HepG2 (cell line): ENCODE measurements at regions not wholly inside any gene's neighbourhood (a gene's known extent, or its start where the extent isn't known, plus 50 kb on each side); places are given as distances from the start of the nearest gene placed in this dataset.

Source experiments
- BCLAF1 ChIP-seq: fragments of 450-650 bp; IDR thresholded peaks from 2 replicates; pipeline ENCODE4 v1.6.1; 2017; ENCODE audit warnings: mild to moderate bottlenecking
- DR1 ChIP-seq: sonication (generic); formaldehyde crosslinking; IDR thresholded peaks from 2 replicates; pipeline ENCODE4 v1.8.0; 2021; ENCODE audit warnings: mild to moderate bottlenecking, missing genetic modification reagents, inconsistent platforms
- FLYWCH1 ChIP-seq: sonication (generic); formaldehyde crosslinking; IDR thresholded peaks from 2 replicates; pipeline ENCODE4 v1.8.1; 2023; ENCODE audit warnings: mild to moderate bottlenecking, missing genetic modification reagents
- GZF1 ChIP-seq: sonication (generic); formaldehyde crosslinking; IDR thresholded peaks from 2 replicates; pipeline ENCODE4 v1.5.1; 2020; ENCODE audit warnings: mild to moderate bottlenecking, missing genetic modification reagents
- HNRNPK ChIP-seq: fragments of 200-400 bp; formaldehyde crosslinking; IDR thresholded peaks from 2 replicates; pipeline ENCODE4 v1.6.1; 2018; ENCODE audit warnings: low read length, low read depth, moderate library complexity, mild to moderate bottlenecking; ENCODE audit not compliant: poor library complexity, severe bottlenecking
- LCORL ChIP-seq, 2 experiments: fragments of 450-650 bp in 1 of 2; sonication (generic) in 1 of 2; formaldehyde crosslinking in 1 of 2; IDR thresholded peaks; 2 replicates each; pipeline versions ENCODE4 v1.5.0 to v1.6.1; 2017 to 2020; ENCODE audit warnings: antibody characterized with exemption in 1 of 2, missing genetic modification reagents in 1 of 2
- MYC ChIP-seq: sonication (generic); formaldehyde crosslinking; IDR thresholded peaks from 2 replicates; pipeline ENCODE4 v1.9.0; 2021; ENCODE audit warnings: missing genetic modification reagents, borderline replicate concordance
- PHB2 ChIP-seq: fragments of 450-650 bp; IDR thresholded peaks from 2 replicates; pipeline ENCODE4 v1.6.1; 2018; ENCODE audit not compliant: partially characterized antibody
- POGK ChIP-seq: sonication (generic); formaldehyde crosslinking; conservative IDR thresholded peaks from 2 replicates; pipeline ENCODE4 v1.8.0; 2022; ENCODE audit warnings: mild to moderate bottlenecking, moderate library complexity, missing genetic modification reagents
- REL ChIP-seq: sonication (generic); formaldehyde crosslinking; conservative IDR thresholded peaks from 2 replicates; pipeline ENCODE4 v1.8.0; 2022; ENCODE audit warnings: mild to moderate bottlenecking, missing genetic modification reagents, moderate library complexity
- THAP9 ChIP-seq: sonication (generic); formaldehyde crosslinking; IDR thresholded peaks from 2 replicates; pipeline ENCODE4; 2020; ENCODE audit warnings: missing genetic modification reagents, mild to moderate bottlenecking, borderline replicate concordance
- ZBTB33 ChIP-seq: sonication (generic); formaldehyde crosslinking; IDR thresholded peaks from 2 replicates; pipeline ENCODE4 v1.4.0; 2020; ENCODE audit warnings: missing genetic modification reagents
- ZBTB38 ChIP-seq: sonication (generic); formaldehyde crosslinking; IDR thresholded peaks from 2 replicates; pipeline ENCODE4 v1.5.1; 2020; ENCODE audit warnings: mild to moderate bottlenecking, missing genetic modification reagents
- ZNF121 ChIP-seq: sonication (generic); formaldehyde crosslinking; IDR thresholded peaks from 2 replicates; pipeline ENCODE4 v1.5.0; 2020; ENCODE audit warnings: mild to moderate bottlenecking, missing genetic modification reagents
- ZNF292 ChIP-seq: sonication (generic); formaldehyde crosslinking; IDR thresholded peaks from 2 replicates; pipeline ENCODE4 v1.8.1; 2022; ENCODE audit warnings: mild to moderate bottlenecking, low read depth, missing genetic modification reagents, borderline replicate concordance
- ZNF788 ChIP-seq: sonication (generic); formaldehyde crosslinking; IDR thresholded peaks from 2 replicates; pipeline ENCODE4 v1.5.0; 2020; ENCODE audit warnings: mild to moderate bottlenecking, missing genetic modification reagents, borderline replicate concordance
- ZNF816 ChIP-seq: sonication (generic); formaldehyde crosslinking; IDR thresholded peaks from 2 replicates; pipeline ENCODE4 v1.8.0; 2022; ENCODE audit warnings: missing genetic modification reagents, mild to moderate bottlenecking, borderline replicate concordance

GRCh38 chr14:70254476-70254961, 65.8 kb upstream of the SLC8A3 start (continued):
- TF ChIP-seq BCLAF1 (no peak), MYC (CRISPR knock-in tag) (peak; percentile 41; the same call in 1 of the 2 replicates), ZNF788 (CRISPR knock-in tag) (peak; percentile 59; the same call in 1 of the 2 replicates), PHB2 (no peak), LCORL (IDR thresholded peaks at IDR 0.05) (no peak), LCORL (CRISPR knock-in tag; IDR thresholded peaks at IDR 0.05) (no peak), ZNF292 (no peak), ZNF121 (CRISPR knock-in tag) (no peak), ZNF816 (CRISPR knock-in tag) (no peak), HNRNPK (no peak), DR1 (CRISPR knock-in tag) (no peak), ZBTB38 (CRISPR knock-in tag) (no peak), POGK (CRISPR knock-in tag) (no peak), THAP9 (no peak), FLYWCH1 (no peak), GZF1 (CRISPR knock-in tag) (no peak), ZBTB33 (CRISPR knock-in tag) (no peak), REL (CRISPR knock-in tag) (no peak)
